ENCODE measurements at regions not wholly inside any gene's neighbourhood (a gene's known extent, or its start where the extent isn't known, plus 50 kb on each side); places are given as distances from the start of the nearest gene placed in this dataset.

- DNase-seq (ENCODE audit: insufficient read length, low spot score), result no peak
- FAIRE-seq, result peak; percentile 8
These were observed 261.4 kb upstream of the PRDM1 start for GRCh38 chr6:105824732-105825131.

DNA sequence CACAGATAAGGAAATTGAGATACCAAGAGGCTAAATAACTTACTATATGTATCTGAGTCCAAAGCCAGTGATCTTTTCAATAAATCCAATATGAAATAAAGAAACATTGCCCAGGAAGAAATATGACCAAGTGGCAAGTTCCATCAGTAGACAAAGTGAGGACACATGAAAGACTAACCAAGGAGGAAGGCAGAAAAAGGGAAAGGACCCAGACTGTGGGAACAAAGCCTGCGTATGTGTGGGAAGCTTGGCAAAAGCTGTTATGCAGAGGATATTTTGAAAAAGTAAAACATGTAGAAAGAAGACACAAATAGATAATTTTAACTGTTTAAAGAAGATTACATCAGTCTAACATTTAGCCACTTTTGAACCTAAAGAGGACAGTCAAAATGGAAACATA, 264.4 kb upstream of the PRDM1 start:
- no peak for DNase-seq (ENCODE audit: insufficient read length, low spot score)
- FAIRE-seq, result no peak

GRCh38 chr6:105821027-105821426, 265.1 kb upstream of the PRDM1 start:
- FAIRE-seq, result no peak
- DNase-seq (ENCODE audit: insufficient read length, low spot score), result no peak

- DNase-seq (ENCODE audit: insufficient read length, low spot score) (no peak), FAIRE-seq (peak; percentile 40)
These were observed 266.4 kb upstream of the PRDM1 start for GRCh38 chr6:105819745-105820144.

GRCh38 chr6:105818505-105818904, 267.6 kb upstream of the PRDM1 start:
- no peak for DNase-seq (ENCODE audit: insufficient read length, low spot score)
- no peak for FAIRE-seq

DNA sequence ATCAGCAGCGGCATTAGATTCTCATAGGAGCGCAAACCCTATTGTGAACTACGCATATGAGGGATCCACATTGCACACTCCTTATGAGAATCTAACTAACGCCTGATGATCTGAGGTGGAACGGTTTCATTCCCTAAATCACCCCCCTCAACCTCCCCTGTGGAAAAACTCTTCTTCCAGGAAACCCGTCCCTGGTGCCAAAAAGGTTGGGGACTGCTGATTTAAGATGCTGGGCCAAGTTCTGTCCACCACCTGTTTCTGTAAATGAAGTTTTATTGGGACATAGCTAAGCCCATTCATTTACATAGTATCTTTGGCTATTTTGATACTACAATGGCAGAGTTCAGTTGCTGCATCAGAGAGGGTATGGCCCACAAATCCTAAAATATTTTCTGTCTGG, 268.2 kb upstream of the PRDM1 start:
- DNase-seq (ENCODE audit: insufficient read length, low spot score) (no peak), FAIRE-seq (no peak)

- no peak for FAIRE-seq
- no peak for DNase-seq (ENCODE audit: insufficient read length, low spot score)
These were observed 268.8 kb upstream of the PRDM1 start for GRCh38 chr6:105817370-105817769.

- DNase-seq (ENCODE audit: insufficient read length, low spot score), result no peak
- no peak for FAIRE-seq
These were observed 269.3 kb upstream of the PRDM1 start for GRCh38 chr6:105816847-105817246.

DNA sequence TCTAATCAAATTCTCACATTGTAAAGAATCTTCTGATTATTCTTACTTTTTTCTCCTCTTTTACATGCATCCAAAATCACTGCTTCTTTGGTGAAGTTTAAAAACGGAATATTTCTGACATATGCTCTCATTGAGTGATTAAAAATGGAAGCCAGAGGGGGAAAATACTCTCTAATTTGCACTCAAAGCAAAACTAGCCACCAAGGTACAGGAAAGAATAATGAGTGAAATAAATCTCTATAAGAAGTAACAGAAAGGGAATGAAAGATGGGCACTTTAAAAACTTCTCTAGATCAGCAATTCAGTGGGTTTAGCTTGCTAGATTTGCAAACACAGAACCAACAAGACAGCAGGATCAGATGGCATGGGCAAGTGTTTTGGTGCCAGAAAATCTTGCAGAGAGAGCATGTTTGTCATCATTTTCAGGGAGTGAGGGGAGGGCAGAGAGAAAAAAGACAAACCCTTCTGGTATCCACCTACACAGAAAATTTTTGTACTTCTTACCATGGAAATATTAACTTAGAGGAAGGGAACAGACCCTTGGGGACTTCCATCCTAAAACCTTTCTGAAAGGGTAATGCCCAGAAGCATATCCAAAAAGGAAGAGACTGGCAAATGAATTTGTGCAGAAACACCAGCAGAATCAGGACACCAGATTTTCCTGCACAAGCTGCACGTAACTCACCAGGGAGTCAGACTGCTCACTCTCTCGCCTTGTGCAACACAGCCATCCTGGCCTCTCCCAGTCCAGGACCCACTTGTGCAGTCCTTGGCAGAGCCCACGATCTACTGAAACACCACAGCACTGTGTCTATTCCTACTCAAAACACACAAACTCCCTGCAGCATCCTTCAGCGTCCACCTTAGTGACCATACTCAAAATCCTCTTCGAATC, 270.2 kb upstream of the PRDM1 start:
- no peak for DNase-seq (ENCODE audit: insufficient read length, low spot score)
- no peak for FAIRE-seq

GRCh38 chr6:105814745-105815536, 271.2 kb upstream of the PRDM1 start:
- FAIRE-seq (peak; percentile 73), DNase-seq (ENCODE audit: insufficient read length, low spot score) (no peak)

DNA sequence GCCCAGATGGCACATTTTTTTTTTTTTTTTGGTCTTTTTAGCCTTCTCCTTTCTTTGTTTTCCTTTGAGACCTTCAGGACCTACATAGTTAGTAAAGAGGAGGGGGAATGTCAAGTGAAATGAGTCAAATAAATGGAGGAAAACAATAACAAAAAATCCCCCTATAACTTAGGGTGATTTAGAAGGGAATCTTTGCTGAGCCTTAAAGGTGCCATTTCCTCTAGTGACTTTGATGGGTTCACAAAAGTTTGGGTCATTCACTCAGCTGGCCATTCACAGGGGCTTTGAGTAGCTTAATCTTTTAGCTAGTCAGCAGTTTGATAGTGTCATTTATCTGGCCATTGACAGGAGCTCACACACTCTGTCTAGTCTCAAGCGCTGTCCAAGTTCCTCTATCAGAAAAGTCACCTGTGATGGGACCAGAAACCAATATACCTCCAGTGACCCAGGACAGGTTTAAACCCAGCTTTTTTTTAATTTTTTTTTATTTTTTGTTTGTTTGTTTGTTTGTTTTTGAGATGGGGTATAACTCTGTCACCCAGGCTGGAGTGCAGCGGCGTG, 275.1 kb upstream of the PRDM1 start:
- FAIRE-seq, result no peak
- DNase-seq (ENCODE audit: insufficient read length, low spot score), result no peak

GRCh38 chr6:105810105-105810921, 275.8 kb upstream of the PRDM1 start:
- peak; percentile 88 for FAIRE-seq
- DNase-seq (ENCODE audit: insufficient read length, low spot score), result no peak

DNA sequence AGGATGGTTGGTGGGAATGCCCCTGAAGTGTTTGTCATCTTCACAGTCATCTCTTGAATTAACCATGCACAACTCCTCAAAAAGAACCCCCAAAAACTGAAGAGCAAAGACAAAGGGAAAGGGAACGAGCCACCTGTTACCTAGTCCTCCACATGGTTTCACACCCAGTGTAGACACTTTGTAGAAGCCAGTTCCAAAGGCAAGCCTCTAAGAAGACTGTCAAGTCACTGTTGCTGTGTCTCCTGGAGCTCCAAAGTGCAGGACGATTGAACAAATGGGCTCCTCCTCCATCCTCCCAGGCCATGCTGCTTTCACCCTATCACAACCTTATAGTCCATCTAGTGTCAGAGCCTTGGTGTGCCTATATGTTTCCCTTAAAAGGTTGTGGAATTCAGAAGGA, 277.6 kb upstream of the PRDM1 start:
- no peak for FAIRE-seq
- no peak for DNase-seq (ENCODE audit: insufficient read length, low spot score)

GRCh38 chr6:105807905-105808304, 278.2 kb upstream of the PRDM1 start:
- FAIRE-seq, result no peak
- DNase-seq (ENCODE audit: insufficient read length, low spot score), result no peak

DNA sequence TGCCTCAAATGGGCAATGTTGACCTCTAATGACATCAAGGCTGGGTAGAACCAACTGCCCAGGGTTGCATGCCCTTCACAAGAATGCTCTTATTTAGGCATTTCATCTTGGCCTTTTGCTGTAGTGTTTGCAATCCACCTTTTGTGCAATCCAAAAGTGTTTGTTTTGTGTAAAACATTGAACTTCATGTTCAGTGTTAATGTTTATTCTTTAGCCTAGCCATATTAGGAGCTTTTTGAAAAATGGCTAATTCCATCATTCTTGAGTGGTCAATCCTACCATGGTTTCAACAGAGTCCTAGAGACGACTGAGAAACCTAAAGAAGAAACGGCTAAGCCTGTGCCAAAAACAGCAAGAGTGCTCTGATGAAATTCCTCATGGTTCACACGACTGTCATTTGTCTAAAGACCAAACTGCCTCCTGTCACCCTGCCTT, 279.6 kb upstream of the PRDM1 start:
- DNase-seq (ENCODE audit: insufficient read length, low spot score), result no peak
- FAIRE-seq, result no peak

DNA sequence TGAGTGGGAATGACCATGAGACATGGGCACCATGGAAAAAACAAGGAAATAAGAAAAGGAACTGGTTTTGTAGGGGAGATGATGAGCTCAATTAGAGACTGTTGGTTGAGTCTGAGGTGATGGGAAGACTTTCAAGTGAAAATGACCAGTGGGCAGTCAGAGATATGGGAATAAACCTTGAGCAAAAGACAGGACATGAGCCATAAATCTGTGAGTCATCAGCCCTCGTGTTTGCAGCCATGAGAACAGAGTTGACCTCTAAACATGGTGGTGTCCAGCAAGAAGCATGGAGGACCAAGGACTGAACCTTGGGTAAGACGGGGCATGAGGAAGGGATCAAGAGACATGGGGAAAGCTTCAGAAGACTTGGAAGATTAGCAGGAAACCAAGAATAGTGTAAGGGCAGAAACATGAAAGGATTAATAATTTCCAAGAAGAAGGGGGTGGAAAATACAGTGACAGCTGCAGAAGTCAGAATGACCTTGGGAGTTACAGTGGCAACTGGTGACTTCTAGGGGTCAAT, 280.6 kb upstream of the PRDM1 start:
- FAIRE-seq, result no peak
- DNase-seq (ENCODE audit: insufficient read length, low spot score), result no peak

- no peak for DNase-seq (ENCODE audit: insufficient read length, low spot score)
- FAIRE-seq, result no peak
These were observed 281.7 kb upstream of the PRDM1 start for GRCh38 chr6:105804424-105804823.

GRCh38 chr6:105804000-105804399, 282.1 kb upstream of the PRDM1 start:
- DNase-seq (ENCODE audit: insufficient read length, low spot score) (no peak), FAIRE-seq (no peak)

- FAIRE-seq, result no peak
- no peak for DNase-seq (ENCODE audit: insufficient read length, low spot score)
These were observed 282.7 kb upstream of the PRDM1 start for GRCh38 chr6:105803442-105803841.

GRCh38 chr6:105802703-105803102, 283.4 kb upstream of the PRDM1 start:
- FAIRE-seq (no peak), DNase-seq (ENCODE audit: insufficient read length, low spot score) (no peak)

Data from GM19239 (cell line).